ENCODE measurements at regions not wholly inside any gene's neighbourhood (a gene's known extent, or its start where the extent isn't known, plus 50 kb on each side); places are given as distances from the start of the nearest gene placed in this dataset.

- TF ChIP-seq ZFX (IDR thresholded peaks at IDR 0.05) (no peak), CTCF (conservative IDR thresholded peaks at IDR 0.05) (no peak)
- H3K27ac ChIP-seq: no peak overlapping the region
Measured at GRCh38 chr19:57055956-57056355, 63.8 kb upstream of the USP29 start.

- H3K27ac ChIP-seq: no peak overlapping the region
- no peak for TF ChIP-seq ZFX (IDR thresholded peaks at IDR 0.05)
- no peak for TF ChIP-seq CTCF (conservative IDR thresholded peaks at IDR 0.05)
Measured at GRCh38 chr19:57057036-57057686, 62.6 kb upstream of the USP29 start.

- TF ChIP-seq CTCF (conservative IDR thresholded peaks at IDR 0.05) (no peak), ZFX (IDR thresholded peaks at IDR 0.05) (no peak)
- peak overlapping the region; percentile 54; the same call in 1 of the 2 replicates for H3K27ac ChIP-seq
Measured at GRCh38 chr19:57058871-57059270, 60.9 kb upstream of the USP29 start.

- H3K27ac ChIP-seq: no peak overlapping the region; the same call in 1 of the 2 replicates
- no peak for TF ChIP-seq CTCF (conservative IDR thresholded peaks at IDR 0.05)
Measured at GRCh38 chr19:57063070-57063469, 56.7 kb upstream of the USP29 start.

- TF ChIP-seq ZFX (IDR thresholded peaks at IDR 0.05) (no peak), CTCF (conservative IDR thresholded peaks at IDR 0.05) (no peak)
- no peak overlapping the region for H3K27ac ChIP-seq
Measured at GRCh38 chr19:57067440-57067839, 52.3 kb upstream of the USP29 start.

- TF ChIP-seq CTCF (conservative IDR thresholded peaks at IDR 0.05) (no peak), ZFX (IDR thresholded peaks at IDR 0.05) (no peak)
- no peak overlapping the region for H3K27ac ChIP-seq
Measured at GRCh38 chr19:57068311-57068710, 51.5 kb upstream of the USP29 start.

GRCh38 chr19:57068921-57069697 is 50.7 kb upstream of the USP29 start:
- no peak overlapping the region for H3K27ac ChIP-seq
- TF ChIP-seq ZFX (IDR thresholded peaks at IDR 0.05): no peak
- TF ChIP-seq CTCF (conservative IDR thresholded peaks at IDR 0.05): peak; percentile 58

All from C4-2B (cell line).